ENCODE measurements at regions not wholly inside any gene's neighbourhood (a gene's known extent, or its start where the extent isn't known, plus 50 kb on each side); places are given as distances from the start of the nearest gene placed in this dataset.
A peak's percentile ranks its signal among the peaks of the same experiment; 100 is the strongest.

GRCh38 chr1:191615101-191615821, 543.0 kb upstream of the RGS18 start:
- Histone ChIP-seq H4K20me1 (ENCODE audit: insufficient read depth, low read length) (no peaks in the 10 kb centered on the region), H3K27me3 (ENCODE audit: insufficient read depth, low read length, poor library complexity) (no peaks in the 10 kb centered on the region), H3K79me2 (ENCODE audit: insufficient read depth, low read length) (no peaks in the 10 kb centered on the region), H3K9ac (ENCODE audit: low read depth, low read length) (no peak overlapping the region), H3K4me3 (ENCODE audit: low read depth in 1 of 2, low read length in 2 of 2) (no peak overlapping the region), H3K27ac (ENCODE audit: low read length) (no peak overlapping the region), H3K9me3 (ENCODE audit: insufficient read depth, low read length, severe bottlenecking) (no peaks in the 10 kb centered on the region), H3K4me2 (ENCODE audit: insufficient read depth, low read length) (no peak overlapping the region), H3K36me3 (ENCODE audit: insufficient read depth, low read length) (no peaks in the 10 kb centered on the region), H2AFZ (ENCODE audit: low read depth, low read length) (0 out of 2 replicates have a peak overlapping the region, but pooled peaks have one; percentile 35), H3K4me1 (ENCODE audit: insufficient read depth, low read length) (no peaks in the 10 kb centered on the region)
- DNase-seq = no peak
- TF ChIP-seq EZH2 (IDR thresholded peaks at IDR 0.05; ENCODE audit: borderline replicate concordance, low read depth, low read length, severe bottlenecking) = no peak
- TF ChIP-seq, protein P1, sequence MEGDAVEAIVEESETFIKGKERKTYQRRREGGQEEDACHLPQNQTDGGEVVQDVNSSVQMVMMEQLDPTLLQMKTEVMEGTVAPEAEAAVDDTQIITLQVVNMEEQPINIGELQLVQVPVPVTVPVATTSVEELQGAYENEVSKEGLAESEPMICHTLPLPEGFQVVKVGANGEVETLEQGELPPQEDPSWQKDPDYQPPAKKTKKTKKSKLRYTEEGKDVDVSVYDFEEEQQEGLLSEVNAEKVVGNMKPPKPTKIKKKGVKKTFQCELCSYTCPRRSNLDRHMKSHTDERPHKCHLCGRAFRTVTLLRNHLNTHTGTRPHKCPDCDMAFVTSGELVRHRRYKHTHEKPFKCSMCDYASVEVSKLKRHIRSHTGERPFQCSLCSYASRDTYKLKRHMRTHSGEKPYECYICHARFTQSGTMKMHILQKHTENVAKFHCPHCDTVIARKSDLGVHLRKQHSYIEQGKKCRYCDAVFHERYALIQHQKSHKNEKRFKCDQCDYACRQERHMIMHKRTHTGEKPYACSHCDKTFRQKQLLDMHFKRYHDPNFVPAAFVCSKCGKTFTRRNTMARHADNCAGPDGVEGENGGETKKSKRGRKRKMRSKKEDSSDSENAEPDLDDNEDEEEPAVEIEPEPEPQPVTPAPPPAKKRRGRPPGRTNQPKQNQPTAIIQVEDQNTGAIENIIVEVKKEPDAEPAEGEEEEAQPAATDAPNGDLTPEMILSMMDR (IDR thresholded peaks at IDR 0.05; ENCODE audit: borderline replicate concordance, extremely low read depth, low read length, poor library complexity, severe bottlenecking) = no peak
- ATAC-seq (ENCODE audit: insufficient read depth, low read depth) = no peak

DNA sequence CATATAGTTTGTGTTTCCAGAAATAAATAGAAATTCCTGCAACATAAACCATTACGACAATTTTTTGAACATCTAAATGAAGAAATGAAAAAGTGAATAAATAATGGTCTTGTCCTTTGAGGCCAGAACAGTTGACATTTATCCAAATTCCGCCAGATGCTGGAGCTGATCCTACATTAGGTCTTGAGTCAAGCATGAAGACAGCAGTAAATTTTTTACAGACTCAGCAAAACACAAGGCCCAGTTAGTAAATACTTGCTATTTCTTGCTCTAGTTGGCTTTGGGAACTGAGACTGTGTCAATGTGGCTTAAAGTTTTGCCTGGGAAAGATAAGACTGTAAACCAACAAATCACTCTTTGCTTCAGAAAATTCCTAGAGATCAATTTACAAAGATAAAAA, 540.1 kb upstream of the RGS18 start:
- TF ChIP-seq, protein P1 (IDR thresholded peaks at IDR 0.05; ENCODE audit: borderline replicate concordance, extremely low read depth, low read length, poor library complexity, severe bottlenecking) = no peak
- no peak for TF ChIP-seq EZH2 (IDR thresholded peaks at IDR 0.05; ENCODE audit: borderline replicate concordance, low read depth, low read length, severe bottlenecking)
- no peak for ATAC-seq (ENCODE audit: insufficient read depth, low read depth)
- H3K79me2 ChIP-seq (ENCODE audit: insufficient read depth, low read length) = no peaks in the 10 kb centered on the region
- H3K27me3 ChIP-seq (ENCODE audit: insufficient read depth, low read length, poor library complexity) = no peaks in the 10 kb centered on the region
- no peak for DNase-seq
- no peaks in the 10 kb centered on the region for H3K9me3 ChIP-seq (ENCODE audit: insufficient read depth, low read length, severe bottlenecking)
- H3K4me2 ChIP-seq (ENCODE audit: insufficient read depth, low read length) = no peak overlapping the region
- H2AFZ ChIP-seq (ENCODE audit: low read depth, low read length) = no peak overlapping the region
- no peak overlapping the region for H3K9ac ChIP-seq (ENCODE audit: low read depth, low read length)
- no peaks in the 10 kb centered on the region for H4K20me1 ChIP-seq (ENCODE audit: insufficient read depth, low read length)
- no peak overlapping the region for H3K27ac ChIP-seq (ENCODE audit: low read length)
- H3K4me3 ChIP-seq (ENCODE audit: low read depth in 1 of 2, low read length in 2 of 2) = no peak overlapping the region
- no peaks in the 10 kb centered on the region for H3K4me1 ChIP-seq (ENCODE audit: insufficient read depth, low read length)
- H3K36me3 ChIP-seq (ENCODE audit: insufficient read depth, low read length) = no peaks in the 10 kb centered on the region

GRCh38 chr1:191620883-191621282, 537.4 kb upstream of the RGS18 start:
- TF ChIP-seq, protein P1 (IDR thresholded peaks at IDR 0.05; ENCODE audit: borderline replicate concordance, extremely low read depth, low read length, poor library complexity, severe bottlenecking) = no peak
- TF ChIP-seq EZH2 (IDR thresholded peaks at IDR 0.05; ENCODE audit: borderline replicate concordance, low read depth, low read length, severe bottlenecking) = no peak
- no peak for DNase-seq
- H2AFZ ChIP-seq (ENCODE audit: low read depth, low read length) = no peak overlapping the region
- no peak for ATAC-seq (ENCODE audit: insufficient read depth, low read depth)
- H3K27me3 ChIP-seq (ENCODE audit: insufficient read depth, low read length, poor library complexity) = no peaks in the 10 kb centered on the region
- H3K9me3 ChIP-seq (ENCODE audit: insufficient read depth, low read length, severe bottlenecking) = no peaks in the 10 kb centered on the region
- H3K4me1 ChIP-seq (ENCODE audit: insufficient read depth, low read length) = no peaks in the 10 kb centered on the region
- no peak overlapping the region for H3K9ac ChIP-seq (ENCODE audit: low read depth, low read length)
- H3K27ac ChIP-seq (ENCODE audit: low read length) = no peak overlapping the region
- no peaks in the 10 kb centered on the region for H3K36me3 ChIP-seq (ENCODE audit: insufficient read depth, low read length)
- no peak overlapping the region for H3K4me3 ChIP-seq (ENCODE audit: low read depth in 1 of 2, low read length in 2 of 2)
- H3K4me2 ChIP-seq (ENCODE audit: insufficient read depth, low read length) = no peak overlapping the region
- no peaks in the 10 kb centered on the region for H4K20me1 ChIP-seq (ENCODE audit: insufficient read depth, low read length)
- no peaks in the 10 kb centered on the region for H3K79me2 ChIP-seq (ENCODE audit: insufficient read depth, low read length)
